GM19372 (cell line): ENCODE measurements at regions not wholly inside any gene's neighbourhood (a gene's known extent, or its start where the extent isn't known, plus 50 kb on each side); places are given as distances from the start of the nearest gene placed in this dataset.

Experiments
- ATAC-seq: cut with Tn5 transposase; IDR thresholded peaks from one replicate; pipeline ENCODE4 v1.9.1; 2021; ENCODE audit warnings: mild to moderate bottlenecking, low read depth, moderate library complexity; ENCODE audit not compliant: unreplicated experiment

DNA sequence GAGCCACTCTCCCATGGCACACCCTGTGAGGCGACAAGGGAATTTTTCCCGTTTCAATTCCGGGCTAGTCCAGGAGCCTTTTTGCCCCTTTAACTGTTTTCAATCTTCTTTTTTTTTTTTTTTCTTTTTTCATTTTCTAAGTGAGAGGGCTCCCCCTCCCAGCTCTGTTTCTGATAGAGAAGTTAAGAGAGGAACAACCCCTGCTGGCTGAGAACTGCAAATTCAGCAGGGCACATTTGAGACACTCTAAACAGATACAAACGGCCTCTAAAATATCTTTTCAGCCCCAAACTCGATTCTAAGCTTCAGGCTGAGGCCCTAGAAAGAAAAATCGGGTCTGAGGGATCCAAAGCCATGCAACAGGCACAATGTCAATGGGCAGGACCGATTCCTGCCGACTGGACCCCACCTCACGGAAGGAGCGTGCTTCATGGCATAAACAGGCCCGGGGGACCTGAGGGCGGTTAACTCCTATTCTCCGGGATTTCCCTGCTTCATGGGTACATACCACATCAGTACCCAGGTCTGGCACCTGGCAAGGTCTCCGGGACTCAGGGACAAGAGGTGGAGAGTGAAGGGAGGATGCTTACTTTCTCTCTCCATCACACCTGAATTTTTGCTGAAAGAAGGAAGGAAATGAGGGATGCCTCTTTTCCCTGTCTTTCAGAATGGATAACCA lies 627.5 kb downstream of the BUD13 start:
- ATAC-seq, result no peak

DNA sequence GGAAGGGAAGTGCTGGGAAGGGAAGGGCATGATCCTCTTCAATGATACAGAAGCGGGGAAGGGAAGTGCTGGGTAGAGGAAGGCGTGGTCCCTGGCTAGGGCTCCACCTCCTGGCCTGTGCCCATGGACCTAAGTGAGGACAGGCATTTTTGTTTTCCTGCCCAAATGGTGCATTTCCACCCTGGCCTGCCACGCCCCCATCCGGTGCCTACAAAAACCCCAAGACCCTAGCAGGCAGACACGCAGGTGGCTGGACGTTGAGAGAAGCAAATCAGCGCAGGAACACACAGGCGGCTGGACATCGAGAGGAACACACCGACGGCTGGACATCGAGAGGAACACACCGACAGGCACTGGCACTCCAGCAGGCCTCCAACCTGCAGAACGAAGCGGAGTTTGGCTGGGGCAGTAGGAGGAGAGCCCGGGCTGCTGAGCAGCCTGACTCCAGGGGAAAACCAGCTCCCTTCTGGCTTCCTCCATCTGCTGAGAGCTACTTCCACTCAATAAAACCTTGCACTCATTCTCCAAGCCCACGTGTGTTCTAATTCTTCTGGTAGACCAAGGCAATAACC lies 628.3 kb downstream of the BUD13 start:
- ATAC-seq, result no peak

DNA sequence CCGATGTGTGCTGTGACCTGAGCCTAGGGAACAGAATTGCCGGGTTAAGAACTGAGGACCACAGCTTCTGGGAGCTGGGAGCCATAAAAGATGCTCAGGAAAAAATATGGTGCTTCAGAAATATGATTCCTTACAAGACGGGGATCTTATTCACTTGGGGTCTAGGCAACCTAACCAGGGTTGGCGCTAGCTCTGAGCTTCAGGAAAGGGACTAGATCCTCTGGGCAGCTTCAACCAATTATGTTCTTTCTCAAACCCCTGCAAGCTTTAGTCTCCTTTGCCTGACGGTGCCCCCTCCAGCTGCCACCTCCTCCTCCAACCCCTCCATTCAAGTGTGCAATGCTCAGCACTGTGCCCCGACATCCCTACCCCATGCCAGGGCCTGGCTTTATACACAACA lies 634.1 kb upstream of the CADM1 start:
- no peak for ATAC-seq

DNA sequence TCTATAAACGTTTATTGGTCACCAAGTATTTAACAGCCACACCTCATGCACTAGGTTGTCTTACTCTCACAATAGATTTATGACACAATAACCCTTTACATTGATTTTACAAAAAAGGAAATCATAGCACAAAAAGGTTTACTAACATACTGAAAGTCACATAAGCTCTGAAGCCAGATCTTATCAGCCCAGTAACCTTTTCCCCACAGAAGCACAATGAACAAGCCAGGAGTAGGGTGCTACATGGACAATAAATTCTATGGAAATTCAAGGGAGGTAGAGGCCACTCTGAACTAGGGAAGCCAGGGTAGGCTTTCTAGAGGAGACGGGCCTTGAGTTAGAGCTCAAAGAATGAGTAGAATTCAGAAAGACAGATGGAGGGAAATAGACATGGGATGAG lies 633.5 kb upstream of the CADM1 start:
- ATAC-seq, result no peak

DNA sequence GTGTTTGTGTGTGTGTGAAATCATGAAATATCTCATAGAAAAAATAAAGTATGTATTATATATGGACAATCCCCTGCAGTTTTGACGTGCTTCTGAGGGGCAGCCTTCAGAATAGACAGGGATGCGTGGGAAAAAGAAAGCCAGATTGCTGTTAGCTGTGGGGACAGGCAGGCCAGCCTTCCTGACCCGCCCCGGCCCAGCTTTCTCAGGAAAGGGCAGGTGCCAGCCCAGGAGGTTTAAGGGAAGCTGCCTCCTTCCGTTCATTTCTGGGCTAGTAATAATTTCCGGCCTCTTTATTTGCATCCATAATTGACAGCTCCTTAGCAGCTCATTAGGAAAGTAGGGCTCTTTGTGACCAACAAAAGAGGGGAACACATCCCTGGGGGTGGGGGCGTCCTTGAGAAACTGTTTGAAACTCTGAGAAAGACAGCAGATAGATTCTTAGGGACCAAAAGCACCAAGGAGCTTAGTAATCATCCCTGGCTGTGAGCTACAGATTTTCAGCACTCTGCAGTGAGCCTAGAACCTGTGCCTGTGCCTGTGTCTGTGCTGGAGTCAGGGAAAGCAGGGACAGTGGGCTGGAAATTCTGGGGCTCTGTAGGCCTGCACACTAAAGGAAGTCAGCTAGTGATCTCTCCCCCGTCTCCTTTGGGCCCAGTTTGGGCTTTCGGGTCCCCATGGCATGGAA lies 632.9 kb upstream of the CADM1 start:
- no peak for ATAC-seq

DNA sequence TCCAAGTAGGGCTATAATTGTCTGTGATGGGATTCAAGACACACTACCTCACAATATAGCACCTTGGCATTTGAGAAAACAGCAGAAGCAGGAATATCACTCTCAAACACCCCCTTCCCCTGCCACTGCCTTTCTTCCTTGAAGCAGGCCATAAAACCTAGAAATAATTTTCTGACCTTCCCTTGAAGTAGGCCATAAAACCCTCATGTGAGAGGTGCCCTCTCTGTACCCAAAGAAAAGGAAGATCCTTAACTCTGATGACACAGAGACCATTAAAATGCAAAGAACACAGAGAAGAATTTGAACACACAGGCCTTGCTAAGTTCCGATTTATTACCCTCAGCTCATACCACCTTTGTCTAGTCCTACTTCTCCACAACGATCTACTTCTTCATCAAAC lies 631.7 kb upstream of the CADM1 start:
- ATAC-seq, result no peak

DNA sequence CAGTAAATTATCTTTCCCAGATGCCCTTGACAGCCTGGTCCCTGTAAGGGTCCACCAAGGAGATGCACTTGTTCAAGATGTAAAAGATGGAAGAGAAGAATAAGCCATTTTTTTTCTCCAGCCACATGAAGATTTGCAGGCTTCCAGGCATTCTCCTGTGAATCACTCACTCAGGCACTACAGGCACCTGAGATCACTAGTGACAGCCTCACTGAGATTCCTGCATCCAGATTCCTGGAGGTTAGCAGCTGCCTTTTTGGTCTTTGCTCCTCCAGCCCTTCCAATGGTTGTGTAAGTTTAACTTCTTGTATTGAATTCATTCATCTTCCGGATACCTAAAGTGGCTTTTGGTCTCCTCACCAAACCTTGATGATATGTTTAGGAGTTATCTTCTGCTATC lies 630.2 kb upstream of the CADM1 start:
- ATAC-seq, result no peak

DNA sequence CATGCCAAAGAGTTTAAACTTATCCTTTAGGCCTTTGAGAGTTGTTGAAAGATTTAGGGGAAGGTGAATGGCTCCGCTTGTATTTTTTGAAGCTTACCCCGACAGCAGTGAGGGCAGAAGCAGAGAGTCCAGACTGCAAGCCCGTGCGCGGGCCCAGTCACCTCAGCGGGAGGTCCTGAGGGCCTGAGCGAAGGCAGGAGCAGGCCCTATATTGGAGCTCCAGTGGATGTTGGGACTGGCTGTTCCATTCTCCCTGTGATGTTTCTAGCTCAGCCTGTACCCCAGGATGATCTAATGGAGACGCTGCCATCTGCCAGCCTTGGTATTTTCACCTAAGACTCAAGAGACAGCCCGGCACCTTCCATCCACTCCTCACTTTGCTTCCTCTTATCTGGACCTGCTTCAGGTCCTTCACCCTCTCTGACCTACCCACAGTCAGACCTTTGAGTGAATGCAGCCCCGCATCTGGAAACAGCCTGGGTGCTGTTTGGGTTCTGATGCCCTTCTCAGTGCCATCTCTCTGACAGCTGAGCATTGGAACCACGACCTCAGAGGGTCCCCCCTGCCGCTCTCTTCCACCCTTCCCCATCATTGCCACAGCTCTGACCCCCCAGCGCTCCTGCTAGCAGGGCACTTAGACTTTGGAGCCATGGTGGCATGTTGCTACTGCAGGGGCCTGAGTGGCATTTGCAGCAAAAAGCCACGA lies 628.2 kb upstream of the CADM1 start:
- no peak for ATAC-seq

DNA sequence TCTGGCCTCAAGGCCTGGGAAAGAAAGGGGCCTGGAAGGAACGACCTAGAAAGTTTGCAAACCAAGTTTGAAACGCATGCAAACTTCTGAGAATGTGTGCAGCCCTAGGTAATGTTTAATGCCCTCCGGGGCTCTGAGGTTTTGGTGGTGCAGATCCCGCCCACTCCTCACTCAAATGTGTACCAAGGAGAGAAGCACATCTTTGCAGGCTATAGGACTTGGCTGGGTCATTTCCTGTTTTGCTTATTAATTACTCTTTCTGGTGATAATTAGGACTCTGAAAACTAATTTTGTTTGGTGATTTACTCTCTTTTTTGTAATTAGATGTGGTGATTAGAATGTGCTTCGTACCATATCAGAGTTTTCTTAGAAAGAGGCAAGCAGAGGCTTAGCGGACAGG lies 625.9 kb upstream of the CADM1 start:
- no peak for ATAC-seq

DNA sequence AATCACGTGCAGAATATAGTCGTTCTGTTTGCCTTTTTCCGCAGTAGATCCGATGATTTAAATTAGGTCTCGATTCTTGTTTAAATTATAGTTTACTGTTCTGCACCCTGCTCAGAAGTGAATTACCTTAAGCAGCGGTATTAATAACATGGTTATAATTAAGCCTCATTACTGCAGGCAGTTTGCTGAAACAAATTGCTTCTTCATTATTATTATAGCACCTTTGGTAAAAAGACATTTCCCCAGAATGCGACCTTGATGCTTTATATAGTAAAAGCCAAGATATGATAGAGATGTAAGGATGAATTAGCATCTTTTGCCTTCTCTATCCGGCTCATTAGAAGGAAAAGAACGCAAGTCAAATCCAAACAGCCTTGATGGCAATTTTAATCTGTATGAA lies 625.2 kb upstream of the CADM1 start:
- ATAC-seq, result no peak

DNA sequence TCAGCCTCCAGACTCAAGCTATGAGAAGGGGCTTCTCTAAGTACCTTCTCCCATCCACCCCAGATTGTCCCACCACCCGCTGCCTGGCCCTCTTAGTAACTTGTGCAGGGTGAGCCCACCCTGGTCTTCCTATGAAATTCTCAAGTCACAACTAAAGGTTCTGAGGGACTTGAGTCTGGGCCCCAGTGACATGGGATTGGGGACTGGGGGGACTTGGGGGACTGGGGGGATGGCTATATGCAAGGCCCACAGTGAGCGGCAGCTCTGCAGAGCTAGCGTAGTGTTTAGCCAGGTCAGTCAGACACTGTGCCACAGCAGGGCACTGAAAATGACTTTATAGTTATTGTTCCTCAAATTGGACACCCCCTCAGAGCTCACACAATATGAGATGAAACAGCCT lies 622.3 kb upstream of the CADM1 start:
- ATAC-seq, result no peak

DNA sequence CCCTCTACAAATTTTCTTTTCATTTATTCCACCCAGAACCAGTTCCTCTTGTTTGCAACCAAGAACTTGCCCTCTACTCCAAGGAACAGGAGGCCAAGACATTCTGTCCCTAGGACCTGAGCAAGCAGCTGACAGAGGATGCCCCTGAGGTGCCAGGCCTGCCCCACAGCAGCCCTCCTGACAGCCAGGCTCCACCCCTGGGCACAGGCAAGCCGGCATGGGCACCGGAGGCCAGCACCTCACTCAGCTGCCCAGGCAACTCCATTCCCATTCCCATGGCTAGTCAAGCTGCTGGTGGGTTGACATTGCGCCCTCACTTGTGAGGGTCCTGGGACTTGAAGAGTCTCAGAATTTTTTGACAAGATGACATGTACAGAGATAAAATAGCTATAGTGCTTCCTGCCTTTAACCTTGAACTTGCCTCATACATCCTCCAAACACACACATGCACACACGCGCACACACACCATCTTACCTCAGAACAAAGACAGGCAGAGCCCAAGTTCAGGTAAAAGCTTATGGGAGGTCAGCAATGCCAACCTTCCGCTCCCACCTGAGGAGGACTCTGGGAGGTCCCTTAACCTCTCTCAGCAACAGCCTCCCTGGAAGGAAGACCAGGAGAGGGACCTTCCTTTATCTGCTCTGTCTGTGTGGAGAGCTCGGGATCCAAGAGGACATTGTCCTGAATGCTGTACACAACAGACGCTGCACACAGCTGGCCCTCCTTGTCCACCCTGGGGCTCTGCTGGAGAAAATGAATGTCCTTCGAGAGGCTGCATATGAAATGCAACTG lies 620.9 kb upstream of the CADM1 start:
- ATAC-seq, result no peak

DNA sequence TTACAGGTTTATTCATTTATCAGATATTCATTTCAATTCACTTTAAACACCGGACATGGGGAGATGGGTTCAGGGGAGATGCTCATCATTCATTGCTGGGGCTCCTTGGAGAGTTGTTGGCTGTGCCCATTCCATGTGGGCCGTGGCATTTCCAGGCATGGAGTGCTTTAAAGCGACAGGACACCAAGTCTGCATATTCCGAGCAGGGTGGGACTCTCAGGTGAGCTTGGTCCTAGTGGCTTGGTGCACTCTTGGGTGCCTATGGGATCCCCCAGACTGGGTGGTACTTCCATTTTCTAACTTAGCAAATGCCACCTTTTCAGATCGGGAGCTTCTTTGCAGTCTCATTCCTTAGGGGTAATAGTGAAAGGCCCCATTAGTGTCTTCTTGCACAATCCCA lies 619.5 kb upstream of the CADM1 start:
- no peak for ATAC-seq

DNA sequence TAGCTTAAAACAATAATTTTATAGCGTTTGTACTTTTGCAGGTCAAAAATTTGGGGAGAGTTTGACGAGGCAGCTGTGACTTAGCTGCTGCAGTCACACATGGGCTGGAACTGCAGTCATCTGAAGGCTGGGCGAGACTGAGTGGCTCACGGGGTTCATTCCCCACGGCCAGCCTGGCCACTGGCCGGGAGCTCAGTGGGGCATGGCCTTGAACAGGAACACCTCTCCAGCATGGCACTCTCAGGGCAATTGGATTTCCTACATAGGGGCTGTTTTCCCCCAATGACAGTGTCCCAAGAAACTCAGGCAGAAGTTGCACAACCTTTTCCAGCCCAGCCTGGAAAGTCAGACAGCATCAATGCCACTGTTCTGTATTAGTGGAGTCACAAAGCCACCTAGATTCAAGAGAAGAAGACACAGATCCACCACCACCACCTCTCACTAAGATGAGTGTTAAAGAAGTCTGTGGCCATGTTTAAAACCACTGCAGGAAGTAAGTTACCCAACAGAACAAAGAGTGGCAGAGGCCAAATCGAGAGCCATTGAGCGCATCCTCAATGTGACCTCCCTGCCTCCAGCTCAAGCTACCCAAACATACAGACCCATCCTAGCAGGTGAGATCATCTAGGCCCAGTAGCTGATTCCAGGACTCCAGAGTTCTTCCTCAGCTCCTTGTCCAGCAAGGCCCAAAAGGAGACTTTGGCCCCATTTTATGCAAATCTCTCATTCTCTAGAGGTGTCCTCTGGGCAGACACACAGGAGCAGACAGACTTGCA lies 618.7 kb upstream of the CADM1 start:
- no peak for ATAC-seq

DNA sequence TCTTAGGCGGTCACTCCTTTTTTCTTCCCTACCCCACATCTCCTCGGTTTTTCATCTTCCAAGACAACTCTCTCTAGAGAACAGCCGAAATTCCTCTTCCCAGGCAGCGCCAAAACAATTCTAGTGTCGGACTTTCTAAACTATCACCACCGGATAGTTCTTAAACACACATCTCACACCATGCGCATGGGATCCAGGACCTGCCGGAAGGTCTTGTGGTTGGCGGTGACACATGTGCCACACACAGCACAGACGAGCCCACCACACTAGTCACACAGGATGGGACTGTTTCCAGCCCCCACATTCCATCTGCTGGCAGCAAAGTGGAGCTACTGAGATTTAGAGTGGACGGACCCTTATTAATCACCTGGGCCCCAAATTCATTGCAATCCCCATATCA lies 614.9 kb upstream of the CADM1 start:
- no peak for ATAC-seq

DNA sequence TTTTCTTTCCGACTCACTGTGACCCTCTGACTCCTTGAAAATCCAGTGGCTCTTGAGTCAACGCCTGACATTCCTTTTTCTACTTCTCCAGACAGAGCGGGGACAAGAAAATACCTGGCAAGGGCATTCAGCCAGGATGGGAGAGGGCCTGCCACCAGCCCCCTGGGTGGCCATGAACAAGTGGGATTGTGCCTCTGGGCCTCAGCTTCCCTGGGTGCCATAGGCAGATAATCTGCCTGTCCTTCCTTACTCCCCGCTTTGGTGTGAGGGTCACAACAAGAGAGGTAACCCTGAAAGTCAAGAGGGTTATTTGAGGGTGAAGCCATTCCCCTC lies 613.9 kb upstream of the CADM1 start:
- ATAC-seq, result no peak

DNA sequence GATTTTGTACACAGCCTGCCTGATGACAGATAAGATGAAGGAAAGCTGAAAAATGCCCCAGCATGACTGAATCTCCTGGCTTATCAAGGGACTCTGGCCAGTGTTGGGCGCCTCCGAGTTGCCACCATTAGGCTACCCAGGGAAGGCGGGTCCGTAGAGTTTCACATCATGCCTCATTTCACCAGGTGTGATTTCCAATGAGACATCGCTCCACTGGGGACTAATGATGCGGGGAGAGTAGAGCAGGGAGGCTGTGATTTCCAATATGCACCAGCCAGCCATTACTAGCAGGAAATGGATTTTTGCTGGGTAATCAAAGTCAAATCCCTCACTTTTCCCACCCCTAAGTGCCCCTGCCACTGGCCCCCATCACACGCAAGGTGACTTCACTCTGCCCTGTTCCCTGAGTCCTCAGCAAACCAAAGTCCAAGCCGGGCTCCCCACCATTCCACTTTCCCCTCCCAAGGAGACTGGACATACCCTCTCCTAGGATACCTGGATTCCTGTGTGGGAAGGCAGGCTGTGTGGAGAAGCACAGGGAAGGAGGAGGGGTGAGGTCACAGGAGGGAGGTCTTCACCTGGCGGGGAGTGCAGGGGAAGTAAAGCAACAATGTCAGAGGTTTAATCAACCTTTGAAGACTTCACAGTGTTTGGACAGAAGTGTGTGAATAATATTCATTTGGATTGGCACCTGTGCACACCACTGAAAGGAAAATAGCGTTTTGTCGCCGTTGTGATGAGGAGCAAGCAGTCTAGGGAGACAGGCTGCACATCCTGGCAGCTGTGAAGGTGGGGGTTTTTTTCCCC lies 613.3 kb upstream of the CADM1 start:
- ATAC-seq, result no peak

DNA sequence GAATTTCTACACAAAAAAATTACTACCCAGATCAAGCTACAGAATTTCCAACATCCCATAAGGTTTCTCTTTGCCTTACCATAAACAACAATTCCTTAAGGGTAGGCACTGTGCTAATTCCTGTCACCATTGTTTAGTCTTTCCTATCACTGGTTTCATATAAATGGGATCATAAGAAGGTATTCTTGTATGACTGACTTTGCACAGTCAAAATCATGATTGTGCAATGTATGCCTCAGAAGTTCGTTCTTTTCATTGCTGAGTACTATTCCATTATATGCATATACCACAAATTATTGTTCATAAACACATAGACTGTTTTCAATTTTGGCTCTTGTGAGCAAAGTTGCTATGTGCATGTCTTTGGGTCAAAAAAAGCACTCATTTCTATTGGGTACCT lies 611.6 kb upstream of the CADM1 start:
- ATAC-seq, result no peak

DNA sequence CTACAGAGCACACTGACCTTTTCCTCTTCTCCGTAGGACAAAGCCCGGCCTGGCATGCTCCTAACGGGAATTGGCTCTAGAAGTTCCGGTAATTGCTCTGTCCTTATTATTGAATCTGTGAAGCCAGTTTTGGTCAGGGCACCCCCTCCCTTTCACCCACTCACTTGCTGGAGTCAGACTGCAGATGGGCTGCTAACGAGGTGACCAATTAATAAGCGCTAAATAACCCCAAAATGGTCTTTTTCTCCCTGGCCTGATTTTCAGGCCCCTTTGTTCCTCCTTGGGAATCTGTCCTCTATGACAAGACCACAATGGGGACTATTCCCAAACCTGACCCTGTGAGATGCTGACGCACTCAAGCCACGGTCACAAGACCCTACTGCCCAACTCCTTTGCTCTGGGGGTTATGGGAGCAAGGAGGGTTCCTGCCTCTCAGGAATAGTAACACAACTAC lies 610.0 kb upstream of the CADM1 start:
- ATAC-seq, result no peak
